Adipocyte (in vitro differentiated cells): ENCODE measurements at regions not wholly inside any gene's neighbourhood (a gene's known extent, or its start where the extent isn't known, plus 50 kb on each side); places are given as distances from the start of the nearest gene placed in this dataset.

ENCODE experiments used
- DNase-seq: peaks from one replicate; pipeline ENCODE4 v3.0.0-alpha.2; 2015; ENCODE audit warnings: low read depth
- H3K27me3 ChIP-seq: replicated peaks from 2 replicates; pipeline ENCODE4 v1.7.0; 2013; ENCODE audit warnings: mild to moderate bottlenecking, low read length, moderate library complexity; ENCODE audit not compliant: control insufficient read depth, insufficient read depth
- H3K36me3 ChIP-seq: 2 replicates; pipeline ENCODE4 v1.7.0; 2013; ENCODE audit warnings: low read length, mild to moderate bottlenecking, moderate library complexity; ENCODE audit not compliant: control insufficient read depth, insufficient read depth, severe bottlenecking
- H3K4me1 ChIP-seq: 2 replicates; pipeline ENCODE4 v1.7.0; 2013; ENCODE audit warnings: mild to moderate bottlenecking, low read length, moderate library complexity; ENCODE audit not compliant: control insufficient read depth, insufficient read depth
- H3K4me3 ChIP-seq: 2 replicates; pipeline ENCODE4 v1.7.0; 2013; ENCODE audit warnings: mild to moderate bottlenecking, low read length, moderate library complexity
- H3K9ac ChIP-seq: 2 replicates; pipeline ENCODE4 v1.7.0; 2013; ENCODE audit warnings: mild to moderate bottlenecking, low read length, moderate library complexity
- H3K9me3 ChIP-seq: 2 replicates; pipeline ENCODE4 v1.7.0; 2013; ENCODE audit warnings: mild to moderate bottlenecking, low read length, moderate library complexity; ENCODE audit not compliant: control insufficient read depth

GRCh38 chr9:16268067-16268881 is 602.2 kb downstream of the BNC2 start:
- peak overlapping the region; percentile 86 for H3K9ac ChIP-seq
- H3K4me3 ChIP-seq, result peak overlapping the region; percentile 82
- peak; percentile 57 for DNase-seq
- no peaks in the 10 kb centered on the region for H3K36me3 ChIP-seq
- H3K9me3 ChIP-seq, result no peaks in the 10 kb centered on the region
- H3K4me1 ChIP-seq, result peaks cover 26% of the 10 kb centered on the region
- H3K27me3 ChIP-seq, result peaks cover 15% of the 10 kb centered on the region

DNA sequence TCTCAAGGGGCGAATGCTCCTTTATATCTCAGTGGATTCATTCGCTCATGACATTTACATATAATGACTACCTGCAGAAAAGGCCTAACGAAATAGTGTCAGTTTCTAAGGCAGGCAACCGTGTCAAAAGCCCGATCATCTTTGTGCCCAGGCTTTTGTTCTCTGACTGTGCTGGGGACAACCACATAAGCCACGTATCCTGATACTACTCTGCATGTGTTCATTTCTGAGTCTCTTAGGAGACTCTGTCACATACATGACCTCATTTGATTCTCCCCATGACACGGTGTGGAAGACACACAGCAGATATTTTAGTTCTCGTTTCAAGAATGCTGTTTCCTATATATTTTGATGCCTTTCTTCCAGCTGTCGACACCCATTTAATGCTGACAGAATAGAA is 598.5 kb downstream of the BNC2 start:
- no peak for DNase-seq
- Histone ChIP-seq H3K9ac (no peak overlapping the region), H3K27me3 (no peaks in the 10 kb centered on the region), H3K4me1 (peaks cover 23% of the 10 kb centered on the region), H3K36me3 (no peaks in the 10 kb centered on the region), H3K9me3 (no peaks in the 10 kb centered on the region), H3K4me3 (no peak overlapping the region)

DNA sequence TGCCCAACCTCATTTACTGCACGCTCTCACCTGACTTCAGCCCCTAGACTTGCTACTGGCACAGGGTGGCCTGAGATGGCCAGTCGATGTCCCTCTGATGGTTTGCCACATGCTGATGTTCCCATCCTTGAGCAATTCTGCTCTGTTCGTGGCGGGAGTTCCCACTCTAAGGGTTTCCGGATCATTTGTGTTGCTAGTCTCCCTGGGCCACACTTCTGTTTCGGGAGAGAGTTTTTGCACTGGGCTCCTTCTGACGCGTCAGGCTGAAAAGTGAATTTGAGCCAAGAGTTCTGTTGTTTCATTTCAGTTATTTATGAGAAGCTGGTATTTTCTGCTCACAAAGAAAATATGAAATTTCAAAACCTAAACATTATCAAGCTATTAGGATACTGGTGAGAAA is 597.7 kb downstream of the BNC2 start:
- peaks cover 15% of the 10 kb centered on the region for H3K4me1 ChIP-seq
- H3K4me3 ChIP-seq, result peak overlapping the region; percentile 48

GRCh38 chr9:16275795-16276624 is 594.5 kb downstream of the BNC2 start:
- H3K9ac ChIP-seq, result no peak overlapping the region
- no peaks in the 10 kb centered on the region for H3K36me3 ChIP-seq
- H3K27me3 ChIP-seq, result no peaks in the 10 kb centered on the region
- H3K9me3 ChIP-seq, result no peaks in the 10 kb centered on the region
- no peak for DNase-seq
- H3K4me1 ChIP-seq, result peaks cover 15% of the 10 kb centered on the region
- H3K4me3 ChIP-seq, result no peak overlapping the region

More for the DNA sequence above, 597.7 kb downstream of the BNC2 start:
- DNase-seq, result no peak
- Histone ChIP-seq H3K27me3 (no peaks in the 10 kb centered on the region), H3K9me3 (no peaks in the 10 kb centered on the region), H3K36me3 (no peaks in the 10 kb centered on the region), H3K9ac (peak overlapping the region; percentile 5)

DNA sequence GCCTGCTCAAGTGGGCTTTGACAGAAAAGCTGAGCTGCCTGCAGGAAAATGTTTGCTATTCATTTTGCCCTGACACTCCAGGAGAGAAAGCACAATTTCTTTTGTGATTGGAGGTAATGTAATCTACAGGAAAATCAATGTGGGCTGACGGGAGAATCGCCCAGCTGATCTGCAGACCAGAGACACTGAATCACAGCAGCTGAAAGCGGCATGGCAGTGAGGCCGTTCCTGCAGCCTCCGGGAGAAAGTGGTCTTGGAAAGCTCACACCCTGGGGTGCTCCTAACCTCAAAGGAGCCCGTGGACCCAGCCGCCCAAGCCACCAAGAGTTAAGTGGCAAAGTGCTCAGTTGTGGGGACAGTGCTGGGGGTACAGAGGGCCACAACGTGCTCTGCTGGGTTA is 593.6 kb downstream of the BNC2 start:
- Histone ChIP-seq H3K4me3 (no peak overlapping the region), H3K36me3 (no peaks in the 10 kb centered on the region), H3K9me3 (no peaks in the 10 kb centered on the region), H3K9ac (no peak overlapping the region), H3K27me3 (no peaks in the 10 kb centered on the region), H3K4me1 (peaks cover 19% of the 10 kb centered on the region)
- no peak for DNase-seq

DNA sequence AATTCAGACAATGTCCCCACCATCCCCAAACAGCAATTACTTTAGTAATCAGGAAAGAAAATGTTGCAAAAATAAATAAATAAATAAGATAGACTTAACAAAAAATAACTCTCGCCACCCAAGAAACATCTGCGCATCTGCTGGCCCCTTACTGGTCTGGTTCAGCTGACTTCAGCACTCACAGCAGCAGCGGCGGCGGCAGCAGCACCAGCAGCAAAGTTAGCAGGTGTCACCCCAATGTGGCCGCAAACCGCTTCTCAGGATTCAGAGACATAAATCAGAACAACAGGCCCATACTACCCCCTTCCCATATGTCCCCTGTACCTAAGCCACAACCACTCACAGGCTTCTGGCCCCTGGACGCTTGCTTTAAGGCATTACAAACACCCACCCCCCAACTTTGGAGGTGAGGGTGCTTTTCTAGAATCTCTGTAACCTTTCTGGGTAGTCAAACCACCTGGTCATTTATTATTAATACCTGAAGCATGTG is 593.0 kb downstream of the BNC2 start:
- DNase-seq, result no peak
- Histone ChIP-seq H3K36me3 (no peaks in the 10 kb centered on the region), H3K9me3 (no peaks in the 10 kb centered on the region), H3K4me1 (peaks cover 23% of the 10 kb centered on the region), H3K27me3 (no peaks in the 10 kb centered on the region), H3K4me3 (no peak overlapping the region), H3K9ac (no peak overlapping the region)

GRCh38 chr9:16278326-16278999 is 592.0 kb downstream of the BNC2 start:
- no peaks in the 10 kb centered on the region for H3K9me3 ChIP-seq
- peaks cover 21% of the 10 kb centered on the region for H3K4me1 ChIP-seq
- DNase-seq, result peak; percentile 17
- H3K27me3 ChIP-seq, result no peaks in the 10 kb centered on the region
- H3K9ac ChIP-seq, result no peak overlapping the region
- no peak overlapping the region for H3K4me3 ChIP-seq
- H3K36me3 ChIP-seq, result no peaks in the 10 kb centered on the region

- Histone ChIP-seq H3K9me3 (peaks cover 4% of the 10 kb centered on the region), H3K4me1 (peaks cover 21% of the 10 kb centered on the region), H3K4me3 (no peak overlapping the region), H3K9ac (no peak overlapping the region), H3K36me3 (no peaks in the 10 kb centered on the region), H3K27me3 (no peaks in the 10 kb centered on the region)
- DNase-seq, result no peak
Measured at GRCh38 chr9:16281707-16282106, 588.8 kb downstream of the BNC2 start.

DNA sequence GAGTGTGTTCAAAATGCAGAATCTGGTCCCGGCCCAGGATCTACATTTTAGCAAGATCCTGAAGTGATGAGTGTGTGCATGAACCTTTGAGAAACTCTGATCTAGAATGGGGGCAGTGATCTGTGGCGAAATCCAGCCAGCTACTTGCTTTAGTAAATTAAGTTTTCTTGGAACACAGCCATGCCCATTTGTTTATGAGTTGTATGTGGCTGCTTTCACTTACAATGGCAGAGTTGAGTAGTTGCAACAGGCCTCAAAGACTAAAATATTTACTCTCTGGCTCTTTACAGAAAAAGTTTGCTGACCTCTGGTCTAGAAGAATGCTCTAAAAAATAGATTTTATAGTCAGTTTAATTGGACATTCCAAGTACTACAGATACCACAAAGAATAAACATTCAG is 588.3 kb downstream of the BNC2 start:
- Histone ChIP-seq H3K9me3 (peaks cover 4% of the 10 kb centered on the region), H3K4me1 (peaks cover 21% of the 10 kb centered on the region), H3K27me3 (no peaks in the 10 kb centered on the region), H3K4me3 (no peak overlapping the region), H3K36me3 (no peaks in the 10 kb centered on the region), H3K9ac (no peak overlapping the region)
- DNase-seq, result peak; percentile 69

- Histone ChIP-seq H3K36me3 (no peaks in the 10 kb centered on the region), H3K9me3 (peaks cover 4% of the 10 kb centered on the region), H3K27me3 (no peaks in the 10 kb centered on the region), H3K4me3 (no peak overlapping the region), H3K9ac (no peak overlapping the region), H3K4me1 (peaks cover 21% of the 10 kb centered on the region)
- no peak for DNase-seq
Measured at GRCh38 chr9:16282718-16283117, 587.8 kb downstream of the BNC2 start.

- Histone ChIP-seq H3K36me3 (no peaks in the 10 kb centered on the region), H3K9me3 (peaks cover 4% of the 10 kb centered on the region), H3K9ac (no peak overlapping the region), H3K4me1 (peaks cover 24% of the 10 kb centered on the region), H3K4me3 (no peak overlapping the region), H3K27me3 (no peaks in the 10 kb centered on the region)
- DNase-seq, result no peak
Measured at GRCh38 chr9:16286160-16286559, 584.3 kb downstream of the BNC2 start.
